Hematopoietic multipotent progenitor cell (in vitro differentiated cells): ENCODE measurements at regions not wholly inside any gene's neighbourhood (a gene's known extent, or its start where the extent isn't known, plus 50 kb on each side); places are given as distances from the start of the nearest gene placed in this dataset.

Experiments
- DNase-seq, 3 donors: peaks; one replicate each; pipeline ENCODE4 v3.0.0-alpha.2; 2011 to 2015; ENCODE audit warnings: low read depth in 2 of 3, low spot score in 2 of 3

GRCh38 chr5:142479150-142479549 is 154.3 kb upstream of the SPRY4 start:
- no peak for DNase-seq

GRCh38 chr5:142478113-142478512 is 153.3 kb upstream of the SPRY4 start:
- no peak for DNase-seq

GRCh38 chr5:142475102-142475513 is 150.3 kb upstream of the SPRY4 start:
- DNase-seq, result no peak

GRCh38 chr5:142474431-142475094 is 149.7 kb upstream of the SPRY4 start:
- no peak for DNase-seq

- DNase-seq, result no peak
Measured at GRCh38 chr5:142473038-142473437, 148.2 kb upstream of the SPRY4 start.

- DNase-seq, result peak in 1 of 3 donors; percentile 19
Measured at GRCh38 chr5:142472306-142472951, 147.6 kb upstream of the SPRY4 start.

GRCh38 chr5:142466195-142466971 is 141.6 kb upstream of the SPRY4 start:
- DNase-seq, result no peak

- no peak for DNase-seq
Measured at GRCh38 chr5:142465476-142465875, 140.7 kb upstream of the SPRY4 start.

- DNase-seq, result no peak
Measured at GRCh38 chr5:142463904-142464303, 139.1 kb upstream of the SPRY4 start.

GRCh38 chr5:142461028-142461590 is 136.3 kb upstream of the SPRY4 start:
- no peak for DNase-seq

GRCh38 chr5:142459209-142459608 is 134.4 kb upstream of the SPRY4 start:
- DNase-seq, result no peak

GRCh38 chr5:142455856-142456255 is 131.0 kb upstream of the SPRY4 start:
- DNase-seq, result peak in 1 of 3 donors; percentile 7

GRCh38 chr5:142453932-142454331 is 129.1 kb upstream of the SPRY4 start:
- DNase-seq, result no peak

- peak in 1 of 3 donors; percentile 5 for DNase-seq
Measured at GRCh38 chr5:142450419-142450818, 125.6 kb upstream of the SPRY4 start.

GRCh38 chr5:142447887-142448286 is 123.1 kb upstream of the SPRY4 start:
- DNase-seq, result no peak

GRCh38 chr5:142446960-142447279 is 122.1 kb upstream of the SPRY4 start:
- DNase-seq, result no peak

GRCh38 chr5:142446131-142446959 is 121.5 kb upstream of the SPRY4 start:
- DNase-seq, result no peak

- no peak for DNase-seq
Measured at GRCh38 chr5:142445266-142445665, 120.4 kb upstream of the SPRY4 start.

- DNase-seq, result no peak
Measured at GRCh38 chr5:142441616-142442015, 116.8 kb upstream of the SPRY4 start.

- DNase-seq, result no peak
Measured at GRCh38 chr5:142439207-142439860, 114.5 kb upstream of the SPRY4 start.
